ENCODE measurements at regions not wholly inside any gene's neighbourhood (a gene's known extent, or its start where the extent isn't known, plus 50 kb on each side); places are given as distances from the start of the nearest gene placed in this dataset.

- H3F3A ChIP-seq (ENCODE audit: low read depth), result no peaks in the 10 kb centered on the region
- Mint-ChIP-seq H3K27me3 (ENCODE audit: insufficient read depth, low read depth) (no peaks in the 10 kb centered on the region), H3K27ac (no peak overlapping the region), H3K4me3 (no peak overlapping the region), H3K9me3 (no peaks in the 10 kb centered on the region), H3K36me3 (no peaks in the 10 kb centered on the region), H3K4me1 (peaks cover 2% of the 10 kb centered on the region)
- no peak overlapping the region for H3K4me2 ChIP-seq
- no peaks in the 10 kb centered on the region for H3K36me3 ChIP-seq
- no peak overlapping the region for H3K27ac ChIP-seq
- no peaks in the 10 kb centered on the region for H3K9me3 ChIP-seq (ENCODE audit: low read depth)
- H3K27me3 ChIP-seq, result no peaks in the 10 kb centered on the region
- no peak for DNase-seq (ENCODE audit: low spot score)
- no peaks in the 10 kb centered on the region for H3K4me1 ChIP-seq
- no peaks in the 10 kb centered on the region for H3K79me2 ChIP-seq (ENCODE audit: low read depth)
- no peak overlapping the region for H3K4me3 ChIP-seq
- TF ChIP-seq EZH2 (IDR thresholded peaks at IDR 0.05) (no peak), EZH2phosphoT487 (IDR thresholded peaks at IDR 0.05) (no peak), CTCF (IDR thresholded peaks at IDR 0.05) (no peak)
- H2AFZ ChIP-seq (replicated peaks), result no peak overlapping the region
- H4K20me1 ChIP-seq (ENCODE audit: low read depth), result no peaks in the 10 kb centered on the region
- no peak overlapping the region for H3K9ac ChIP-seq
Observed at GRCh38 chr12:88737838-88738472, 157.7 kb upstream of the KITLG start.

- H3K79me2 ChIP-seq (ENCODE audit: low read depth), result no peaks in the 10 kb centered on the region
- peaks cover 10% of the 10 kb centered on the region for H3K4me1 Mint-ChIP-seq
- no peaks in the 10 kb centered on the region for H3K9me3 ChIP-seq (ENCODE audit: low read depth)
- no peaks in the 10 kb centered on the region for H3K36me3 Mint-ChIP-seq
- no peak overlapping the region for H3K9ac ChIP-seq
- H4K20me1 ChIP-seq (ENCODE audit: low read depth), result no peaks in the 10 kb centered on the region
- DNase-seq (ENCODE audit: low spot score), result no peak
- no peak overlapping the region for H3K4me3 Mint-ChIP-seq
- no peaks in the 10 kb centered on the region for H3K27me3 ChIP-seq
- H3K4me3 ChIP-seq, result no peak overlapping the region
- H3K27me3 Mint-ChIP-seq (ENCODE audit: insufficient read depth, low read depth), result no peaks in the 10 kb centered on the region
- H3K27ac ChIP-seq, result no peak overlapping the region
- H3K36me3 ChIP-seq, result no peaks in the 10 kb centered on the region
- H3K9me3 Mint-ChIP-seq, result no peaks in the 10 kb centered on the region
- no peaks in the 10 kb centered on the region for H3K4me1 ChIP-seq
- H3K4me2 ChIP-seq, result no peak overlapping the region
- H3K27ac Mint-ChIP-seq, result no peak overlapping the region
- no peak for TF ChIP-seq EZH2phosphoT487 (IDR thresholded peaks at IDR 0.05)
- H2AFZ ChIP-seq (replicated peaks), result no peak overlapping the region
- no peaks in the 10 kb centered on the region for H3F3A ChIP-seq (ENCODE audit: low read depth)
Observed at GRCh38 chr12:88736031-88736430, 155.8 kb upstream of the KITLG start.

GRCh38 chr12:88733008-88733407, 152.7 kb upstream of the KITLG start:
- Mint-ChIP-seq H3K4me1 (peaks cover 10% of the 10 kb centered on the region), H3K9me3 (no peaks in the 10 kb centered on the region), H3K27ac (no peak overlapping the region), H3K27me3 (ENCODE audit: insufficient read depth, low read depth) (no peaks in the 10 kb centered on the region), H3K4me3 (no peak overlapping the region), H3K36me3 (no peaks in the 10 kb centered on the region)
- H3K9ac ChIP-seq, result no peak overlapping the region
- no peaks in the 10 kb centered on the region for H3K36me3 ChIP-seq
- H3F3A ChIP-seq (ENCODE audit: low read depth), result no peaks in the 10 kb centered on the region
- no peak for TF ChIP-seq EZH2 (IDR thresholded peaks at IDR 0.05)
- TF ChIP-seq CTCF (IDR thresholded peaks at IDR 0.05), result no peak
- TF ChIP-seq EZH2phosphoT487 (IDR thresholded peaks at IDR 0.05), result no peak
- no peak overlapping the region for H3K27ac ChIP-seq
- no peak for DNase-seq (ENCODE audit: low spot score)
- no peaks in the 10 kb centered on the region for H4K20me1 ChIP-seq (ENCODE audit: low read depth)
- no peak overlapping the region for H3K4me2 ChIP-seq
- H3K4me3 ChIP-seq, result no peak overlapping the region
- H3K27me3 ChIP-seq, result no peaks in the 10 kb centered on the region
- no peaks in the 10 kb centered on the region for H3K4me1 ChIP-seq
- no peak overlapping the region for H2AFZ ChIP-seq (replicated peaks)
- no peaks in the 10 kb centered on the region for H3K9me3 ChIP-seq (ENCODE audit: low read depth)
- H3K79me2 ChIP-seq (ENCODE audit: low read depth), result no peaks in the 10 kb centered on the region

GRCh38 chr12:88729196-88729595, 148.9 kb upstream of the KITLG start:
- Histone ChIP-seq H3K9me3 (ENCODE audit: low read depth) (no peaks in the 10 kb centered on the region), H2AFZ (replicated peaks) (no peak overlapping the region)
- H3K4me1 Mint-ChIP-seq, result peaks cover 10% of the 10 kb centered on the region

More at GRCh38 chr12:88729196-88729595, 148.9 kb upstream of the KITLG start:
- Histone ChIP-seq H3K9ac (no peak overlapping the region), H3K27me3 (no peaks in the 10 kb centered on the region), H3K27ac (no peak overlapping the region), H3K4me2 (no peak overlapping the region), H3K4me3 (no peak overlapping the region), H4K20me1 (ENCODE audit: low read depth) (no peaks in the 10 kb centered on the region), H3K36me3 (no peaks in the 10 kb centered on the region), H3F3A (ENCODE audit: low read depth) (no peaks in the 10 kb centered on the region), H3K4me1 (peaks cover 13% of the 10 kb centered on the region), H3K79me2 (ENCODE audit: low read depth) (no peaks in the 10 kb centered on the region)
- no peak overlapping the region for H3K27ac Mint-ChIP-seq
- H3K36me3 Mint-ChIP-seq, result no peaks in the 10 kb centered on the region
- no peaks in the 10 kb centered on the region for H3K27me3 Mint-ChIP-seq (ENCODE audit: insufficient read depth, low read depth)
- no peak for DNase-seq (ENCODE audit: low spot score)
- TF ChIP-seq CTCF (IDR thresholded peaks at IDR 0.05) (no peak), EZH2 (IDR thresholded peaks at IDR 0.05) (no peak), EZH2phosphoT487 (IDR thresholded peaks at IDR 0.05) (no peak)
- no peaks in the 10 kb centered on the region for H3K9me3 Mint-ChIP-seq
- no peak overlapping the region for H3K4me3 Mint-ChIP-seq
